T-helper 1 cell treated with Interleukin-12 subunit alpha and Interleukin-12 subunit beta and Interleukin-4 antibody, amounts not matched to agents 30 ng/mL and 1 ng/mL, for 36 hours (primary cell): ENCODE measurements at regions not wholly inside any gene's neighbourhood (a gene's known extent, or its start where the extent isn't known, plus 50 kb on each side); places are given as distances from the start of the nearest gene placed in this dataset.

Source experiments
- intact Hi-C: fragments of 100-400 bp; cut with micrococcal nuclease; formaldehyde crosslinking; loops from one replicate; pipeline ENCODE4 v1.15.1; 2024

GRCh38 chr2:51413726-51414125 lies 381.8 kb upstream of the NRXN1 start:
- intact Hi-C loops = no loop called here

- intact Hi-C loops = no loop called here
Observed at GRCh38 chr2:51410331-51410730, 378.4 kb upstream of the NRXN1 start.

GRCh38 chr2:51409920-51410319 lies 378.0 kb upstream of the NRXN1 start:
- intact Hi-C loops = no loop called here

GRCh38 chr2:51404226-51404625 lies 372.3 kb upstream of the NRXN1 start:
- intact Hi-C loops = no loop called here

- intact Hi-C loops = no loop called here
Observed at GRCh38 chr2:51401546-51401945, 369.6 kb upstream of the NRXN1 start.

GRCh38 chr2:51387235-51387634 lies 355.3 kb upstream of the NRXN1 start:
- intact Hi-C loops = no loop called here

- intact Hi-C loops = no loop called here
Observed at GRCh38 chr2:51379997-51380396, 348.1 kb upstream of the NRXN1 start.

GRCh38 chr2:51368250-51368649 lies 336.3 kb upstream of the NRXN1 start:
- intact Hi-C loops = no loop called here

GRCh38 chr2:51350100-51350499 lies 318.2 kb upstream of the NRXN1 start:
- intact Hi-C loops = no loop called here

GRCh38 chr2:51344886-51345285 lies 313.0 kb upstream of the NRXN1 start:
- intact Hi-C loops = no loop called here

GRCh38 chr2:51335087-51336058 lies 303.4 kb upstream of the NRXN1 start:
- intact Hi-C loops = no loop called here

GRCh38 chr2:51329512-51329911 lies 297.6 kb upstream of the NRXN1 start:
- intact Hi-C loops = no loop called here

- intact Hi-C loops = no loop called here
Observed at GRCh38 chr2:51324051-51324450, 292.1 kb upstream of the NRXN1 start.

- intact Hi-C loops = no loop called here
Observed at GRCh38 chr2:51322613-51323012, 290.7 kb upstream of the NRXN1 start.

- intact Hi-C loops = no loop called here
Observed at GRCh38 chr2:51304311-51304710, 272.4 kb upstream of the NRXN1 start.

GRCh38 chr2:51301381-51301780 lies 269.4 kb upstream of the NRXN1 start:
- intact Hi-C loops = no loop called here

- intact Hi-C loops = no loop called here
Observed at GRCh38 chr2:51299370-51299769, 267.4 kb upstream of the NRXN1 start.

GRCh38 chr2:51297488-51297887 lies 265.6 kb upstream of the NRXN1 start:
- intact Hi-C loops = no loop called here

- intact Hi-C loops = no loop called here
Observed at GRCh38 chr2:51293566-51294200, 261.8 kb upstream of the NRXN1 start.

- intact Hi-C loops = no loop called here
Observed at GRCh38 chr2:51291762-51292551, 260.0 kb upstream of the NRXN1 start.

GRCh38 chr2:51290725-51291124 lies 258.8 kb upstream of the NRXN1 start:
- intact Hi-C loops = no loop called here

GRCh38 chr2:51289045-51289444 lies 257.1 kb upstream of the NRXN1 start:
- intact Hi-C loops = no loop called here
